ENCODE measurements at regions not wholly inside any gene's neighbourhood (a gene's known extent, or its start where the extent isn't known, plus 50 kb on each side); places are given as distances from the start of the nearest gene placed in this dataset.

- TF ChIP-seq POLR2A (IDR thresholded peaks at IDR 0.05; ENCODE audit: low read depth, low read length), result no peak
- TF ChIP-seq SPI1 (IDR thresholded peaks at IDR 0.05; ENCODE audit: low read depth, low read length), result no peak
Measured at GRCh38 chr5:56739990-56740389, 75.4 kb upstream of the MAP3K1 start.

Data from GM12891 (cell line).